Activated CD8-positive, alpha-beta T cell treated with anti-CD3 and anti-CD28 coated beads, Interleukin-2, amount 10 ng/mL, durations not matched to agents 7 days and 5 days (primary cell): ENCODE measurements at regions not wholly inside any gene's neighbourhood (a gene's known extent, or its start where the extent isn't known, plus 50 kb on each side); places are given as distances from the start of the nearest gene placed in this dataset.

Source experiments
- ATAC-seq: fragments of 150-1000 bp; cut with Tn5 transposase; one replicate; pipeline ENCODE4 v1.10.0; 2021; ENCODE audit warnings: moderate library complexity
- CTCF ChIA-PET: fragments of 350-600 bp; sonication (Branson Sonifier 250); formaldehyde crosslinking; loops from one replicate; lab custom pipeline; 2021; ENCODE audit warnings: antibody characterized with exemption; lab: Charles Lee
- POLR2A ChIA-PET: fragments of 350-600 bp; sonication (Branson Sonifier 250); formaldehyde crosslinking; loops from one replicate; lab custom pipeline; 2021; ENCODE audit warnings: antibody characterized with exemption; lab: Charles Lee
- DNase-seq: peaks from one replicate; pipeline ENCODE4 v3.0.0-alpha.2; 2020
- H3K27ac Mint-ChIP-seq: one replicate; pipeline ENCODE4 v1.8.0; 2021; ENCODE audit warnings: mild to moderate bottlenecking, mixed read lengths
- H3K27me3 Mint-ChIP-seq: one replicate; pipeline ENCODE4 v1.8.0; 2021; ENCODE audit warnings: low read depth, mixed read lengths
- H3K36me3 Mint-ChIP-seq: one replicate; pipeline ENCODE4 v1.8.0; 2021; ENCODE audit warnings: low read depth, mixed read lengths
- H3K4me1 Mint-ChIP-seq: one replicate; pipeline ENCODE4 v1.8.0; 2021; ENCODE audit warnings: low read depth, mixed read lengths
- H3K4me3 Mint-ChIP-seq: one replicate; pipeline ENCODE4 v1.8.0; 2021; ENCODE audit warnings: mild to moderate bottlenecking, mixed read lengths
- H3K9me3 Mint-ChIP-seq: one replicate; pipeline ENCODE4 v1.8.0; 2022; ENCODE audit warnings: mixed read lengths; ENCODE audit not compliant: insufficient read depth

DNA sequence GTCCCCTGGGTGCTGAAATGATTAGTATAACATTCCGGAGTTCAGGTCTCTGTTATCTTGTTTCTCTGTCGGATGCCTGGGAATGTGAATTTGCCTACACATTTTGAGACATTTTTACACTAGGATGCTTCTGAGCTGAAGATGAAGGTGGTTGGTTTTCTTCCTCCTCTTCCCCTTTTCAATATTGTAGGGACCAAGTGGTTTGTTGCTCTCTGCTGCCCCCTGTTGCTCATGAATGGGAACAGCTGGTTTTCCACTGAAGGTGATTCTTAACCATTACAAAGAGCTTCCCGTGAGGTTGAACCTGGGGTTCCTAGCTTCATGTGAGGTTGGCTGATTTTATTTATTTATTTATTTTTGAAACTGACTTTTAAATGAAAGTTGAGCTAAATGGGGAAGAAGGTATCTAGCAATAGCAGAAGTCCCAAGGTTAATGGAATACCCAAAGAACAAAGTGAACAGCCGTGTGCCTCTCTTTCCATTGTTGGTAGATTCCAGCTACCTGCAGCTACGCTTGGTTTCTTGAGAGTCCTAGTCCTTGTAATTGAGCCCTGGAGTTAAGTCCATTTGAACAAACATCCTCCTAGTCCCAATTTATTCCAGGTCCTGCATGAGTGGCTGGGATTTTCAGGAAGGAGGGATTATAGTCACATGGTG lies 983.9 kb upstream of the EEF2KMT start:
- Mint-ChIP-seq H3K4me1 (no peaks in the 10 kb centered on the region), H3K27me3 (no peaks in the 10 kb centered on the region), H3K4me3 (no peak overlapping the region), H3K36me3 (no peaks in the 10 kb centered on the region), H3K27ac (no peak overlapping the region), H3K9me3 (no peaks in the 10 kb centered on the region)
- ChIA-PET CTCF (interaction anchor here (0.7 to 1.3 kb wide), 2 partner anchors 305 to 562 kb away, joined by 3 to 4 read pairs; no protein-coding TSS in a partner anchor), POLR2A (no interaction called here)
- no peak for ATAC-seq
- peak; percentile 29 for DNase-seq

DNA sequence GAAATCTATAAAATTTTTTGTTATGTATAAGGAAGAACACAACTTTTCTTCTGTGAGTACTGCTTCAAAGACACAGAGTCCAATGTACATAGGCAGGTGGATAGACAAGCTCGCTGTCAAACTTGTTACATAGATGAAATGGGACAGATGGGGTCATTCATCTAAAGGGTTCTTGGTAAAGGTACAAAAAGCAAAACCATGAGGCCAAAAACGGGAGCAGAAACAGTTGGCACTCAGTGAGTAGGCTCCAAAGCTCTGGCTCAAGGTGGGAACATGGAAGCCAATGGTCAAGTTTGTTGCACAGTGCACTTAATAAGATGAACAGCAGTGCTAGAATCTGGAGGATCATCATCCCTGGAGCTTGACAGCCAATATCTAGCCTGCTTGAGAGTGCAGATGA lies 979.0 kb upstream of the EEF2KMT start:
- DNase-seq (no peak), ATAC-seq (no peak)
- Mint-ChIP-seq H3K4me1 (no peaks in the 10 kb centered on the region), H3K9me3 (no peaks in the 10 kb centered on the region), H3K27me3 (no peaks in the 10 kb centered on the region), H3K4me3 (no peak overlapping the region), H3K27ac (no peak overlapping the region), H3K36me3 (no peaks in the 10 kb centered on the region)
- ChIA-PET CTCF (no interaction called here), POLR2A (no interaction called here)

DNA sequence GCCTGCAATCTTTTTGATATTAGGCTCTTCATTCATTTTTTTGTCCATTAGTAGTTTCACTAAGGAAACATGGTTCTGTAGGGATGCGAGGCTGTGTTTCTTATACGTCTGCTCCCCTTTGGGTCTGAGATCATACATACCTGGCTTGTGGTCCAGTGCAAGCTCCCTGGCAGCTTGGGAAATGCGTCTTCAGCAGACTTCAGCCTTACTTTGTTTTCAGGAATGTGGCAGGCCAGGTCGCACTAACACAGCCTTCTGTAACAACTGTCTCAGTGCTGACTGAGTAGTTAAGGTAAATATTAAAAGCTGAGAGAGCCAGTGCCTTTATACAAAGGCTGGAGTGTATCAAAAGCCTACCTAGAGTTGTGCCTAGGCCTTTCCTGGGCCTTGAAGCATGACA lies 970.5 kb upstream of the EEF2KMT start:
- CTCF ChIA-PET = no interaction called here
- POLR2A ChIA-PET = no interaction called here
- peaks cover 6% of the 10 kb centered on the region for H3K9me3 Mint-ChIP-seq
- H3K27ac Mint-ChIP-seq = no peak overlapping the region
- ATAC-seq (no peak), DNase-seq (no peak)
- H3K36me3 Mint-ChIP-seq = no peaks in the 10 kb centered on the region
- no peaks in the 10 kb centered on the region for H3K27me3 Mint-ChIP-seq
- H3K4me3 Mint-ChIP-seq = no peak overlapping the region
- no peaks in the 10 kb centered on the region for H3K4me1 Mint-ChIP-seq

GRCh38 chr16:6066652-6067051 lies 969.1 kb upstream of the EEF2KMT start:
- DNase-seq (no peak), ATAC-seq (no peak)
- Mint-ChIP-seq H3K9me3 (peaks cover 6% of the 10 kb centered on the region), H3K4me1 (no peaks in the 10 kb centered on the region), H3K4me3 (no peak overlapping the region), H3K36me3 (no peaks in the 10 kb centered on the region), H3K27ac (no peak overlapping the region), H3K27me3 (no peaks in the 10 kb centered on the region)
- POLR2A ChIA-PET = no interaction called here
- CTCF ChIA-PET = interaction anchor here (0.8 kb wide), 1 partner anchor 122 kb away, joined by 3 read pairs; no protein-coding TSS in a partner anchor

- H3K9me3 Mint-ChIP-seq = peaks cover 6% of the 10 kb centered on the region
- H3K4me1 Mint-ChIP-seq = no peaks in the 10 kb centered on the region
- DNase-seq (no peak), ATAC-seq (no peak)
- no peak overlapping the region for H3K27ac Mint-ChIP-seq
- H3K27me3 Mint-ChIP-seq = no peaks in the 10 kb centered on the region
- no peak overlapping the region for H3K4me3 Mint-ChIP-seq
- ChIA-PET CTCF (no interaction called here), POLR2A (no interaction called here)
- H3K36me3 Mint-ChIP-seq = no peaks in the 10 kb centered on the region
Measured at GRCh38 chr16:6063526-6063925, 965.9 kb upstream of the EEF2KMT start.

- Mint-ChIP-seq H3K27ac (no peak overlapping the region), H3K27me3 (no peaks in the 10 kb centered on the region), H3K4me3 (no peak overlapping the region), H3K36me3 (no peaks in the 10 kb centered on the region), H3K9me3 (no peaks in the 10 kb centered on the region), H3K4me1 (no peaks in the 10 kb centered on the region)
- DNase-seq (no peak), ATAC-seq (no peak)
- CTCF ChIA-PET = no interaction called here
- POLR2A ChIA-PET = no interaction called here
Measured at GRCh38 chr16:6059671-6060070, 962.1 kb upstream of the EEF2KMT start.

- DNase-seq = no peak
- Mint-ChIP-seq H3K36me3 (no peaks in the 10 kb centered on the region), H3K4me3 (no peak overlapping the region), H3K4me1 (no peaks in the 10 kb centered on the region), H3K27ac (no peak overlapping the region), H3K27me3 (no peaks in the 10 kb centered on the region), H3K9me3 (no peaks in the 10 kb centered on the region)
- ChIA-PET POLR2A (no interaction called here), CTCF (no interaction called here)
- no peak for ATAC-seq
Measured at GRCh38 chr16:6057821-6058220, 960.2 kb upstream of the EEF2KMT start.

- H3K4me3 Mint-ChIP-seq = no peak overlapping the region
- H3K36me3 Mint-ChIP-seq = no peaks in the 10 kb centered on the region
- H3K9me3 Mint-ChIP-seq = peaks cover 4% of the 10 kb centered on the region
- DNase-seq (no peak), ATAC-seq (no peak)
- ChIA-PET CTCF (no interaction called here), POLR2A (no interaction called here)
- H3K27me3 Mint-ChIP-seq = no peaks in the 10 kb centered on the region
- no peak overlapping the region for H3K27ac Mint-ChIP-seq
- H3K4me1 Mint-ChIP-seq = no peaks in the 10 kb centered on the region
Measured at GRCh38 chr16:6048017-6048416, 950.4 kb upstream of the EEF2KMT start.

GRCh38 chr16:6047325-6047724 lies 949.7 kb upstream of the EEF2KMT start:
- no peak overlapping the region for H3K27ac Mint-ChIP-seq
- DNase-seq = no peak
- H3K27me3 Mint-ChIP-seq = no peaks in the 10 kb centered on the region
- CTCF ChIA-PET = no interaction called here
- H3K4me1 Mint-ChIP-seq = no peaks in the 10 kb centered on the region
- H3K9me3 Mint-ChIP-seq = peaks cover 4% of the 10 kb centered on the region
- ATAC-seq = no peak
- H3K4me3 Mint-ChIP-seq = no peak overlapping the region
- POLR2A ChIA-PET = no interaction called here
- H3K36me3 Mint-ChIP-seq = no peaks in the 10 kb centered on the region

DNA sequence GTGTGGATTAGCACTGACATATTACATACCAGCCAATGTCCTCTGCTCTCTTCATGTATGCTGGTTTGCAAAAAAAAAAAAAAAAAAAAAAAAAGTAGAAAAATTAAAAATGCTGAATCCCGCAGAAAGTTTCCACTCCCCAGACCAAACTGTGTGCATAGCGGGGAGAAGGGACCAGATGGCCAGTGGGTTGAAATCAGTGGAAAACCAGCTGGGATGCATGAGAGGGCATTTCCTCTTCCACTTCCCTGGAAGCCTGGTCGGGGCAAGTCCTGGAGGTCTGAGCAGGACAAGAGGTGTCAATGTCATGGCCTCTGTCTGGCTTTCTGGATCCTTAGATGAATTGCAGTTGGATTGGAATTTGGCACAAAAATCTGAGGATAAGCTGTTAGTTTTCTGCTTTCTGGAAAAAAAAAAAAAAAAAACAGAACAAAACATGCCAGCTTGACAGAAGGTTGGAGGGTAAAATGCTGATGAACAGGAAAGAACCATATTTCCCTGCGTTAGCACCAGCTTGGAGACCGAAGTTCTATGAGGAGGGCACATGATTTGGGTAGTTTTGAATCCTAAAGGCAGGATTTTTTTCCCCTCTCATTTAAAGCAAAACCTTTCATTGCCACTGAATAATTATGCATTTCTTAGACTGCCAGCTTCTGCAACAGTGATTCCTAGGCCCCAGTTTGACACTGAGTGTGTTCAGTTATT lies 941.5 kb upstream of the EEF2KMT start:
- Mint-ChIP-seq H3K27ac (no peak overlapping the region), H3K9me3 (no peaks in the 10 kb centered on the region), H3K4me3 (no peak overlapping the region), H3K27me3 (no peaks in the 10 kb centered on the region), H3K36me3 (no peaks in the 10 kb centered on the region), H3K4me1 (no peaks in the 10 kb centered on the region)
- ATAC-seq (no peak), DNase-seq (no peak)
- POLR2A ChIA-PET = no interaction called here
- CTCF ChIA-PET = no interaction called here

GRCh38 chr16:6035161-6035560 lies 937.6 kb upstream of the EEF2KMT start:
- DNase-seq (no peak), ATAC-seq (no peak)
- ChIA-PET CTCF (no interaction called here), POLR2A (no interaction called here)
- Mint-ChIP-seq H3K27ac (no peak overlapping the region), H3K9me3 (peaks cover 14% of the 10 kb centered on the region), H3K36me3 (no peaks in the 10 kb centered on the region), H3K27me3 (no peaks in the 10 kb centered on the region), H3K4me1 (no peaks in the 10 kb centered on the region), H3K4me3 (no peak overlapping the region)

- Mint-ChIP-seq H3K4me3 (no peak overlapping the region), H3K27ac (no peak overlapping the region), H3K4me1 (no peaks in the 10 kb centered on the region), H3K36me3 (no peaks in the 10 kb centered on the region), H3K27me3 (no peaks in the 10 kb centered on the region), H3K9me3 (peaks cover 14% of the 10 kb centered on the region)
- CTCF ChIA-PET = no interaction called here
- DNase-seq (no peak), ATAC-seq (no peak)
- POLR2A ChIA-PET = no interaction called here
Measured at GRCh38 chr16:6034511-6034910, 936.9 kb upstream of the EEF2KMT start.
